ENCODE measurements at regions not wholly inside any gene's neighbourhood (a gene's known extent, or its start where the extent isn't known, plus 50 kb on each side); places are given as distances from the start of the nearest gene placed in this dataset.
"Not testable (repeated sequence)": the region's sequence is repeated elsewhere in the genome, so short reads cannot be mapped to it uniquely, and the experiment has no call there.

GRCh38 chr13:112194579-112194978 is 127.6 kb downstream of the SOX1 start:
- DNase-seq, result no peak

DNA sequence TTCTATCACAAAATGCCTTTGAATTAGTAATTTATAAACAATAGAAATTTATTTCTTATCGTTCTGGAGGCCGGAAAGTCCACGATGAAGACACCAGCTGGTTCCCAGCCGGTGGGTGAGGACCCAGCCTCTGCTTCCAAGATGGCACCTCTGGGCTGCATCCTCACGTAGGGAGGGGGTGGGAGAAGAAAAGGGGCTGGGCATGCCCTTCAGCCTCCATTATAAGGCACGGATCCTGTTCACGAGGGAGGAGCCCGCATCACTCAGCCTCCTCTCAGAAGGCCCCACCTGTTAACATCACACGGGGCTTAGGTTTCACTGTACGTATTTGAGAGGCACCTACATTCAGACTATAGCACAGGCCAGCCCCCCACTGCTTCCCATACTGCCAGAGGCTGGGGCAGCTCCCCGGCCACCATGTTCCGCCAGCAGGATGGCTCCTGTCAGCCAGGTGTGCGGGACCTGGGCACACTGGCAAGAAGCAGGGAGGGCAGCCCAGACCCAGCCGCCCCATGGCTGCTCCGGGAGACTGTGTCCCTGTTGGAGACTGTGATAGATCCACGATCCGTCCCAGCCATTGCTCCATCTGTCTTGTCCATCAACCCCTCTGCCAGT is 131.6 kb downstream of the SOX1 start:
- no peak for DNase-seq

DNA sequence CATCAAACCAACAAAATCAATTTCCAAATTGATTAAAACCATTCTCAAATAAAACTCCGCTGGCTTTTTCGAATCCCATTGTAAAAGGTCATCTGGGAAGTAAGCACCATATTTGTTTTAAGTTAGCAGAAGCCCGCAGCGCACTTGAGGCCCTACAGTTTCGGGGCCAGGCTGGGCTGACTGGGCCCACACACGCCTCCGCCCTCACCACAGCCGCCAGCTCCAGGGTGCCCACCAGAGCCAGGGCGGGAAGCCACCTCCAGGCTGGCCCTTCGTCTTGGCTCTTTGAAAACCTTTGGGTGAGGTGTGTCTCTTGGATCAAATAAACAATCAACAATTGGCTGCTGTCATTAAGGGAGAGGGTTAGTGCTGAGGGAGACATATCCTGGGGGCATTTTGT is 133.3 kb downstream of the SOX1 start:
- DNase-seq, result no peak

- no peak for DNase-seq
Measured at GRCh38 chr13:112202266-112202665, 135.3 kb downstream of the SOX1 start.

- DNase-seq, result no peak
Measured at GRCh38 chr13:112202966-112203365, 136.0 kb downstream of the SOX1 start.

DNA sequence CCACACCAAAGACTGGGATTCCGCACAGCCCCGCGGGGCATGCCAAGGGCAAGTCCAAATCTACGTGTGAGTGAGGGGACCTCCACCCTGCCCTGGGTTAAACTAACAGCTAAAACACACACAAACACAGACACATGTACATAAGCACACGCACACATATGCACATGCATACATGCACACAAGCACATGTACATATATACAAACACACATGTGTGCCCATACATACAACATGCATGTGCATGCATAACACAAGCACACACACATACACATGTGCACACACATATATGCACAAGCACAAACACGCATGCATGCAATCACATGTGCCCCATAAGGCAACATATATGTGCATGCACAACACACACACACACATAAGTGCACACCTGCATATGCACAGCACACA is 136.7 kb downstream of the SOX1 start:
- DNase-seq, result no peak

GRCh38 chr13:112204346-112205327 is 137.7 kb downstream of the SOX1 start:
- no peak for DNase-seq

GRCh38 chr13:112205990-112206389 is 139.0 kb downstream of the SOX1 start:
- DNase-seq, result no peak

DNA sequence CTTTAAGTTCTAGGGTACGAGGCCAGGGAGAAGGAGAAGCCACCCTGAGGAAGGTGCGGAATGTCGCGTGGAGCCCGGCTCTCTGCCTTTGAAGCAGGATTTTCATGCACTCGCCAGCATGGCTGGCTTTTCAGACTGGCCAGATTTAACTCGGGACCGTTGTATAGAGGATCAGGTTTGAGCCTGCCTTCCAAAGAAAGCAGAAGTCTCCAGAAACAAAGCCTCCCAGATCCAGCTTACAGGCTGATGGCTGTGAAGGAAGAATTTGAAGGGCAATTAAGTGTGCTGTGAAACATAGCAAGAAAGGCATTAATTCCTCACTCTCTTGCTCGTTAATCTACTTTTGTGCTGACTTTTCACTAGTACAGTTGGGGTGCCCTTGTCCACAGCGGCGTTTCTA is 140.2 kb downstream of the SOX1 start:
- DNase-seq, result no peak

DNA sequence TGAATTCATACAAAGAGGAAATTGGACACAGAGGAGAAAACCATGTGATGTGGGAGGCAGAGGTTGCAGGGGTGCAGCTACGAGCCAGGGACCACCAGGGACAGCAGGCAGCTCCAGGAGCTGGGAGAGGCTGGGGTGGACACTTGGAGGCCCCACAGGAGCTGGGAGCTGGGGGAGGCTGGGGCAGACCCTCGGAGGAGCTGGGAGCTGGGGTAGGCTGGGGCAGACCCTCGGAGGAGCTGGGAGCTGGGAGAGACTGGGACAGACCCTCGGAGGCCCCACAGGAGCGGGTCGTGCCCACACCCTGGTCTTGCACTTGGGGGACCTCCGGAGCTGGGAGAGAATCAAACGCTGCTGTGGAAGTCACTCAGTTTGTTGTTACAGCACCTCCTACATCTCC is 141.7 kb downstream of the SOX1 start:
- no peak for DNase-seq

DNA sequence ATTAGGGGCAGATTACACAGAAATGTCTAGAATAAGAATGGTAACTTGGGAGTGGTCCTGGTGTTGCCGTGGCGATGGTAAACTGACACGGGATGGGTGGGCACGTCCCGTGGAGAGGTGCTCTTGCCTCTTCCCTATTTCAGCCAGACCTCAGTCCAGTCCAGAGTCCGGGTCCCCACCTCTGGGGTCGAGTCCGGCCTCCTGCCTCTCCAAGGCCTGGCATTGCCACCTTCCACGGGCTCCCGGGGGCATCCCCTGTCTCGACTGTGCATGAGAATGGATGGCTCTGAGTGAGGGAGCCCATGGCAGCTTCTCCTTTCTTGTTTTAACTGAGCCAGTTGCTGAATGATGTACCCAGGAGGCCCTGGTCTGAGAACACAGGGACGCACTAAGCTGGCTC is 142.3 kb downstream of the SOX1 start:
- no peak for DNase-seq

GRCh38 chr13:112209711-112210110 is 142.8 kb downstream of the SOX1 start:
- no peak for DNase-seq

DNA sequence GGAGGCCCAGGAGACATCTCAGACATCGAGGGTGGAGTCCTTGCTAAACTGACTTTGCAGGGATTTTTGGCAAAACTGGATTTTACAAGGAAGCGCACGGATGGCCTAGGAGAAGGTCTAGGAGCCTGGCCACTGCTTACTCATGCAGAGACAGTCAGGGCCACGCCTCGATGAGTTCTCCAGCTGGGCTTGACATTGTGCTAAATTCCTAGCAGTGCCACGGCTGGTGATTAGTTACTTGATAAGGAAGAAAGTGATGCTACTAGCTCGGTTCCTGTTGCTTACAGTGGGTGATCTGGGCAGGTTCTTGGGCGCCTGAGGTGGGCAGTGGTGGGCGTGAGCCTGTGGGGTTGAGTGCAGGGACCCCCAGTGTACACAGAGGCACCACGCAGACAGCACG is 143.4 kb downstream of the SOX1 start:
- DNase-seq, result no peak

DNA sequence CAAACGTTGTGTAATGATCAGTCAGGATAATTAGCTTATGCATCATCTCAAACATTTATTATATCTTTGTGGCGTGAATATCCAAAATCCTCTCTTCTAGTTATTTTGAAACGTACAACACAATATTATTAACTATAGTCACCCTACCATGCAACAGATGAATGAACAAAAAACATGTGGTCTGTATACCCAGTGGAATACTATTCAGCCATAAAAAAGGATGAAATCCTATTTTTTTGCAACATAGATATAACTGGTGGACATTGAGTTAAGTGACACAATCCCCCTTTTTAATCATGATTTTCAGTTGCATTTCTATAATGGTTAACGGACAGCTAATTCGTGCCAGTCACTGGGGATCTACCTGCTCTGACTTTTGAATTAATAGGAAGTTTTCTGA is 145.6 kb downstream of the SOX1 start:
- DNase-seq, result no peak

DNA sequence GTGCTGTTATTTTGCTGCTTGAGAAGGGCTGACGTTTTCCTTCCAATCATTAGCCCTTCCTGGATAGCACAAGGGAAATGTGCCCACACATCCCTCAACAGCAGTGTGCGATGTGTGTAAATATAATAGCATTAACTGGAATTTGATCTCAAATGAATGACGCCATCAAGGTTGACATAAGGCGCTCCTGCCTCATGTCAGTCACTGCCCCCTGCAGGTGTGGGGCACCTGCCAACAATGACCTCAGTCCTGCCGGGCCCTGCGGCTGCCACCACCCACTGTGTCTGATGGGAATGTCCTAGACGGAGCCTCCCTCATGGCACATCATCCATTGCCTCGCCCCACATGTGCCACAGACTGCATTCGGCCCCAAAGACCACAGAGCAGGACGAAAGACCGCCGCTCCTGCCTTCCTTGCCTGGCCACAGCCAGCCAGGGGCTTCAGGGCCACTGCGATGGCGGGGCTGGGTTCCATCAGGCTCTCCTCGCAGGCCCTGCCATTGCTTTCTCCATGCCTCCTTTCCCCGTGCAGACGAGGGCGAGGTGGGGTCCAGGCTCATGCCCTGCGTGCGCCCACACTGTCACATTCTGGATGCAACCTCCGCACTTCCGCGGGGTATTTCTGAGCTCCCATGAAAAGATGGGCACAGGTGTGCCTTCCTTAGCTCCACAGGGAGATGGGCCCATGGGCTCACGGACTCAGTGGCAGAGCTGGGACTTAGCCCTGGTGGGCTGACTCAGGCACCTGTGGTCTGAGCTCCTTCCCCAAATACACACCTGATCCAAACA is 146.7 kb downstream of the SOX1 start:
- DNase-seq, result no peak

DNA sequence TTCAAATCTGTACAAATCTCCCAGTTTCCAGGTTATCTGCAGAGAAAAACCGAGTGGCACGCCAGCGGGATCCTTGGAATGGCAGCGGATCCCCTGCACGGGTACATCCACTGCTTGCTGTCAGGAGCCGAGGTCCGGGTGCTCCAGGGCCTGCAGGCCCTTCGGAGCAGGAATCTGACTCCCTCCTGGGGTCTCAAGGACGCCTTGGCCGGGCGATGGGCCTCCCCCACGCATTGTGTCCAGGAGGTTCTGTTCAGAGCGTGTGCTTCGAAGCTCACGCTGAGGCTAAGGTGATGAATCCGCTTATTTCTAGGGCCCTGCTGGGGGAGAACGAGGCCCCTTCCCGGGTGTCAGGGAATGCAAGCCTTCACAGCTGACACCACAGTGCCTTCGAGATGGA is 148.9 kb downstream of the SOX1 start:
- no peak for DNase-seq

- DNase-seq, result no peak
Measured at GRCh38 chr13:112217431-112217830, 150.5 kb downstream of the SOX1 start.

DNA sequence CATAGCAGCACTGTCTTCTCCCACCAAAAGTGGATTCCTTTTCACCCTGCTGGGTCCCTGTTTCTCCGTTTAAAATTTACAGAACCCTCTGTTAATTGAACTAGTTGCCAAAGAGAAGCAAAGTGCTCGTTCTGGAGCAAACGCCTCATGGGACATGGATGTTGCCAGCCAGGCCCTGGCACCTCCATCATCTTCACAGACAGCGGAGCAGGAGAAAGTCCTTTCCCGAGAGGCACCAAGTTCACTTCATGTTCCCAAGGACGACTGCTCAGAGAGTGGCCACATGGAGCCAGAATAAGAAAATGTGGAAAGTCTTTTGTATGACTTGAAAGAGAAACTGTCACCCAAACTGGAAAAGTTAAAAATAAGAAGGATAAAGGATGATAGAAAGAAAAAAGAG is 151.5 kb downstream of the SOX1 start:
- no peak for DNase-seq

DNA sequence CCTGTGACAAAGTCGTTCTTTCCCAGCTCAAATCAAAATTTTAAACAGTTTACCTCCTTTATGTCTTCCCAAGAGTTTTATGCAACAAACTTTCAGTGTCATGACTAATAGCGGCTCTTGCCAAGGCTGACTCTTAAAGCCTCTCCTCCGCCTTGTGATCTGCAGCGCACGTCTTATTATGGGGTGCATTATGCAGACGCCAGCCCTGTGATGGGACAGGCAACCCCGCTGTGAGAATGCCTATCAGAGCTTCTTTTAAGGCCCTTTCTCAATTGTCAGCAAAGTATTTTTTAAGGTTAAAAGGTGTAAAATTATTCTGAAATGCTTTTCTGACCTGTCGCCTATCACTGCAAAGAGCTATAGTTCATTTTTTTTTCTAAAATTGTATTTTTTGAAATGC is 152.8 kb downstream of the SOX1 start:
- no peak for DNase-seq

- no peak for DNase-seq
Measured at GRCh38 chr13:112220296-112220875, 153.4 kb downstream of the SOX1 start.

DNA sequence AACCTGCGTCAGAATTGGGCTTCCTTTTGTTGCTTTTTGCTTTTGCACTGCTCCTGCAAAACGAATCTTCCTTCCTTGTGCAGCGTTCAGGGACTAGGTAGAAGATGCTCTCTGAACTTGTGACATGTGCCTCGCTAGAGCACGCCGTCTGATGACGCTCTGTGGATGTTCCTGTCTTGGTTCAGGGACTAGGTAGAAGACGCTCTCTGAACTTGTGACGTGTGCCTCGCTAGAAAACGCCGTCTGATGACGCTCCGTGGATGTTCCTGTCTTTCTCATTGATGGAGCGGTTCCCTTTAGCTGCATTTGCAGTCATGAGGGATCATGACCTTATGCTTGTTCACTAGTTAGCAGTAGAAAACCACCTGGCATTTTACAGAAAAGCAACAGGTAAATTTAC is 154.0 kb downstream of the SOX1 start:
- no peak for DNase-seq

- no peak for DNase-seq
Measured at GRCh38 chr13:112222971-112223370, 153.2 kb upstream of the SPACA7 start.

DNA sequence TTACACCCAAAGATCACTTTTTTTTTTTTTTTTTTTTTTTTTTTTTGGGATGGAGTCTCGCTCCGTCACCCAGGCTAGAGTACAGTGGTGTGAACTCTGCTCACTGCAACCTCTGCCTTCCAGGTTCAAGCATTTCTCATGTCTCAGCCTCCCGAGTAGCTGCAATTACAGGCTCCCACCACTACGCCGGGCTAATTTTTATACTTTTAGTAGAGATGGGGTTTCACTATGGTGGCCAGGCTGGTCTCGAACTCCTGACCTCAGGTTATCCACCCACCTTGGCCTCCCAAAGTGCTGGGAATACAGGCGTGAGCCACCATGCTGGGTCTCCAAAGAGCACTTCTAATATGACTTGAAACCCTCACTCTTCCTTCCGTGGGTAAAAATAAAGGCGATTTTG is 152.2 kb upstream of the SPACA7 start:
- DNase-seq, result not testable (repeated sequence)
